Vagina (tissue), 2 donors: ENCODE measurements at regions not wholly inside any gene's neighbourhood (a gene's known extent, or its start where the extent isn't known, plus 50 kb on each side); places are given as distances from the start of the nearest gene placed in this dataset.

ENCODE experiments used
- CTCF ChIP-seq, 3 experiments: fragments of 450-650 bp in 2 of 3; fragments of 200-600 bp in 1 of 3; sonication (generic) in 1 of 3; IDR thresholded peaks; one replicate each; pipeline ENCODE4 v1.5.1; 2017 to 2019; ENCODE audit warnings: antibody characterized with exemption in 3 of 3, mild to moderate bottlenecking in 2 of 3, moderate library complexity in 2 of 3
- POLR2A ChIP-seq, 2 donors: fragments of 450-650 bp; IDR thresholded peaks; one replicate each; pipeline ENCODE4 v1.6.1; 2017; ENCODE audit warnings: antibody characterized with exemption in 2 of 2, mild to moderate bottlenecking in 2 of 2, moderate library complexity in 2 of 2
- POLR2AphosphoS5 ChIP-seq, 2 donors: sonication (generic); formaldehyde crosslinking; IDR thresholded peaks; one replicate each; pipeline ENCODE4 v1.9.0; 2017; ENCODE audit warnings: antibody characterized with exemption in 2 of 2, mild to moderate bottlenecking in 2 of 2, low read depth in 1 of 2; ENCODE audit not compliant: insufficient read depth in 1 of 2

- TF ChIP-seq CTCF (IDR thresholded peaks at IDR 0.05) (no peak), POLR2A (IDR thresholded peaks at IDR 0.05) (no peak), POLR2AphosphoS5 (IDR thresholded peaks at IDR 0.05; ENCODE audit: insufficient read depth in 1 of 2, low read depth in 1 of 2) (no peak)
These were observed 94.5 kb upstream of the EFNA5 start for GRCh38 chr5:107764976-107765804.
